Smooth muscle cell (in vitro differentiated cells): ENCODE measurements at regions not wholly inside any gene's neighbourhood (a gene's known extent, or its start where the extent isn't known, plus 50 kb on each side); places are given as distances from the start of the nearest gene placed in this dataset.
"Not testable (repeated sequence)": the region's sequence is repeated elsewhere in the genome, so short reads cannot be mapped to it uniquely, and the experiment has no call there.

Source experiments
- DNase-seq: peaks from one replicate; lab custom pipeline; 2025; ENCODE audit not compliant: unreplicated experiment; lab: John Stamatoyannopoulos, UW
- H2AFZ ChIP-seq: fragments of 200-600 bp; sonication (generic); 2 replicates; pipeline ENCODE4 v1.6.0; 2016; ENCODE audit warnings: antibody characterized with exemption, low read depth, mild to moderate bottlenecking
- H3F3A ChIP-seq: fragments of 200-600 bp; sonication (generic); 2 replicates; pipeline ENCODE4 v1.6.0; 2017; ENCODE audit warnings: antibody characterized with exemption, low read depth
- H3K27ac ChIP-seq: fragments of 200-600 bp; sonication (generic); 2 replicates; pipeline ENCODE4 v1.5.1; 2016; ENCODE audit warnings: low read depth, mild to moderate bottlenecking
- H3K27me3 ChIP-seq: fragments of 200-600 bp; sonication (generic); 2 replicates; pipeline ENCODE4 v1.6.1; 2016; ENCODE audit warnings: low read depth, mild to moderate bottlenecking
- H3K36me3 ChIP-seq: fragments of 200-600 bp; sonication (generic); 2 replicates; pipeline ENCODE4 v1.5.1; 2016; ENCODE audit warnings: low read depth
- H3K4me1 ChIP-seq: fragments of 200-600 bp; sonication (generic); 2 replicates; pipeline ENCODE4 v1.5.1; 2016; ENCODE audit warnings: low read depth
- H3K4me2 ChIP-seq: fragments of 200-600 bp; sonication (generic); 2 replicates; pipeline ENCODE4 v1.6.0; 2016; ENCODE audit warnings: mild to moderate bottlenecking
- H3K4me3 ChIP-seq: fragments of 200-600 bp; sonication (generic); 2 replicates; pipeline ENCODE4 v1.5.1; 2016; ENCODE audit warnings: mild to moderate bottlenecking
- H3K79me2 ChIP-seq: fragments of 200-600 bp; sonication (generic); 2 replicates; pipeline ENCODE4 v1.6.0; 2016; ENCODE audit warnings: low read depth, mild to moderate bottlenecking
- H3K9ac ChIP-seq: fragments of 200-600 bp; sonication (generic); 2 replicates; pipeline ENCODE4 v1.6.0; 2016; ENCODE audit warnings: low read depth
- H3K9me3 ChIP-seq: fragments of 200-600 bp; sonication (generic); replicated peaks from 2 replicates; pipeline ENCODE4 v1.5.1; 2016; ENCODE audit warnings: low read depth
- H4K20me1 ChIP-seq: fragments of 200-600 bp; sonication (generic); 2 replicates; pipeline ENCODE4 v1.6.0; 2016; ENCODE audit warnings: low read depth
- WGBS: methylation state at CpG from one replicate; pipeline ENCODE4 v1.1.7; 2016; ENCODE audit warnings: low lambda C conversion rate; 5-methylcytosine and 5-hydroxymethylcytosine counted together
- TF ChIP-seq, protein P1 (sequence below): fragments of 200-600 bp; sonication (generic); IDR thresholded peaks from 2 replicates; pipeline ENCODE4 v1.5.1; 2017; ENCODE audit warnings: borderline replicate concordance, mild to moderate bottlenecking, antibody characterized with exemption; ENCODE audit not compliant: insufficient read depth, poor library complexity, severe bottlenecking

DNA sequence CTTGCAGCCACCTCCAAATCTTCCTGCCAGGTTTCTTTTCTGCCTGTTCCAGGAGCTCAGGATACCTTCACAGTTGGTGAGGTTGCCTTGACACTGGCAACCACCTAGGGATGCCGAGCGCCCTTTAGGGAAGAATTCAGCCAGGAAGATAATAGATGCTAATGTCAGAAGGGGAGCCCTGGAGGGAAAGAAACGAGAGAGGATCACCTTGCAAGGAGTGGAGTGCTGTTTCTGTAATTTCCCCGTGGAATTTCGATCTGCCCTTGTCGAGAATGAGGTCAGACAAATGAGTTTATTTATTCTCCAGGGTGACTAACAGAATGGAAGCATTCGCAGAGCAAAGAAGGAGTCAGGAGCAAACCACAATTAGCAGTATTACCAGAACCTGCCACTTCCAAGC is 315.8 kb upstream of the KAZN start:
- H3K9ac ChIP-seq, result no peak overlapping the region
- no peaks in the 10 kb centered on the region for H3K79me2 ChIP-seq
- H2AFZ ChIP-seq, result no peak overlapping the region
- TF ChIP-seq, protein P1, sequence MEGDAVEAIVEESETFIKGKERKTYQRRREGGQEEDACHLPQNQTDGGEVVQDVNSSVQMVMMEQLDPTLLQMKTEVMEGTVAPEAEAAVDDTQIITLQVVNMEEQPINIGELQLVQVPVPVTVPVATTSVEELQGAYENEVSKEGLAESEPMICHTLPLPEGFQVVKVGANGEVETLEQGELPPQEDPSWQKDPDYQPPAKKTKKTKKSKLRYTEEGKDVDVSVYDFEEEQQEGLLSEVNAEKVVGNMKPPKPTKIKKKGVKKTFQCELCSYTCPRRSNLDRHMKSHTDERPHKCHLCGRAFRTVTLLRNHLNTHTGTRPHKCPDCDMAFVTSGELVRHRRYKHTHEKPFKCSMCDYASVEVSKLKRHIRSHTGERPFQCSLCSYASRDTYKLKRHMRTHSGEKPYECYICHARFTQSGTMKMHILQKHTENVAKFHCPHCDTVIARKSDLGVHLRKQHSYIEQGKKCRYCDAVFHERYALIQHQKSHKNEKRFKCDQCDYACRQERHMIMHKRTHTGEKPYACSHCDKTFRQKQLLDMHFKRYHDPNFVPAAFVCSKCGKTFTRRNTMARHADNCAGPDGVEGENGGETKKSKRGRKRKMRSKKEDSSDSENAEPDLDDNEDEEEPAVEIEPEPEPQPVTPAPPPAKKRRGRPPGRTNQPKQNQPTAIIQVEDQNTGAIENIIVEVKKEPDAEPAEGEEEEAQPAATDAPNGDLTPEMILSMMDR, result no peak
- no peak for DNase-seq
- H3K4me3 ChIP-seq, result no peak overlapping the region
- H3K4me2 ChIP-seq, result no peak overlapping the region
- H3K4me1 ChIP-seq, result peaks cover 7% of the 10 kb centered on the region
- no peaks in the 10 kb centered on the region for H4K20me1 ChIP-seq
- H3K36me3 ChIP-seq, result no peaks in the 10 kb centered on the region
- no peaks in the 10 kb centered on the region for H3F3A ChIP-seq
- WGBS, result 46% methylated on average over 7 of the region's 7 CpGs
- H3K27me3 ChIP-seq, result peaks cover 20% of the 10 kb centered on the region
- H3K9me3 ChIP-seq, result no peaks in the 10 kb centered on the region
- no peak overlapping the region for H3K27ac ChIP-seq

DNA sequence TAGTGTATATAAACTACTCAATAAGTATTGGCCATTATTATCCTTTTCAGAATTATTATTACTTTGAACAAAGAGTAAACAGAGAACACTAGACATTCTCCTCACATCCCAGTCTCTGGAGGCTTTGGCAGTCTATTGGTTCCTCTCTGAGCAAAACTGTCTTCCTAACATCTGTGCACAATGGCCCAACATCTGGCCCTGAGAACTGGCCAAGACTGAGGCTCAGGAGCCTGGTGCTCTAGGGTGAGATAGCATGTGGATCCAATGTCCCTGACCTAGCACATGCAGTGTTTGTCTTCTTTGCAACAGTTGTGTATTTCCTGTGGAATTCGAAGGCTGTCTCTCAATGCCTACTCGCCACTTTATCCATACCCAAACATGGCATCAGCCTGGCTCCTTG is 313.2 kb upstream of the KAZN start:
- no peak overlapping the region for H3K9ac ChIP-seq
- no peak overlapping the region for H3K4me3 ChIP-seq
- H3F3A ChIP-seq, result no peaks in the 10 kb centered on the region
- H2AFZ ChIP-seq, result no peak overlapping the region
- no peaks in the 10 kb centered on the region for H3K79me2 ChIP-seq
- 92% methylated on average over 2 of the region's 2 CpGs for WGBS
- no peak overlapping the region for H3K27ac ChIP-seq
- no peaks in the 10 kb centered on the region for H3K9me3 ChIP-seq
- no peak overlapping the region for H3K4me2 ChIP-seq
- DNase-seq, result no peak
- no peaks in the 10 kb centered on the region for H4K20me1 ChIP-seq
- peaks cover 7% of the 10 kb centered on the region for H3K4me1 ChIP-seq
- TF ChIP-seq, protein P1, result no peak
- H3K27me3 ChIP-seq, result peaks cover 14% of the 10 kb centered on the region
- H3K36me3 ChIP-seq, result no peaks in the 10 kb centered on the region

DNA sequence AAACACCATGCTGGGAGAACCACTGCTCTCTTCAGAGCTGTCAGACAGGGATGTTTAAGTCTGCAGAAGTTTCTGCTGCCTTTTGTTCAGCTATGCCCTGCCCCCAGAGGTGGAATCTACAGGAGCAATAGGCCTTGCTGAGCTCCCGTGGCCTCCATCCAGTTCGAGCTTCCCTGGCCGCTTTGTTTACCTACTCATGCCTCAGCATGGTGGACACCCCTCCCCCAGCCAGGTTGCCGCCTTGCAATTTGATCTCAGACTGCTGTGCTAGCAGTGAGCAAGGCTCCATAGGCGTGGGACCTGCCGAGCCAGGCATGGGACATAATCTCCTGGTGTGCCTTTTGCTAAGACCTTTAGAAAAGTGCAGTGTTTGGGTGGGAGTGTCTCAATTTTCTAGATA is 307.3 kb upstream of the KAZN start:
- not testable (repeated sequence) for H3F3A ChIP-seq, DNase-seq, H4K20me1 ChIP-seq, H3K4me2 ChIP-seq, H3K9me3 ChIP-seq, H3K4me1 ChIP-seq, H3K9ac ChIP-seq, H3K27ac ChIP-seq, H3K4me3 ChIP-seq, H2AFZ ChIP-seq, H3K79me2 ChIP-seq, H3K27me3 ChIP-seq, H3K36me3 ChIP-seq
- WGBS, result 72% methylated on average over 6 of the region's 6 CpGs

DNA sequence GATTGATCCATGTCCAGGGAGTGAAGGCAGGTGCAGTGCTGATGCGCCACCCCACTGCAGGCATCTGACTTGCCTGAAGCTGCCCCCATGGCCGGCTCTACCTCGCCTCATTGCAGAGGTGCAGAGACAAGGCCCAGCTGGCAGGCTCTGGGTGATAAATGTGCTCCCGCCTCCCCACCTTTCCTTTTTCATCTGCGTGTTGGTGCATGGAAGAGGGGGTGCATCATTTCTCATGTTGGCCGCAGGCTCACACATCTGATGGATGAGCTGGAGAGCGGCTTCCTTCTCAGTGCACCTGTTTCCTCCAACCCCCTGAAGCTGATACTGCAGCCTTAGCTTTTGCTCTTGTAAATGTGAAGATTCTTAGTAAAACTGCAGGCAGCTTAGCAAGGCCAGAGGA is 306.0 kb upstream of the KAZN start:
- Histone ChIP-seq H3K4me2 (no peak overlapping the region), H3K9me3 (no peaks in the 10 kb centered on the region), H4K20me1 (no peaks in the 10 kb centered on the region), H3K9ac (no peak overlapping the region), H3F3A (no peaks in the 10 kb centered on the region), H3K27ac (no peak overlapping the region), H3K4me1 (no peaks in the 10 kb centered on the region), H3K79me2 (no peaks in the 10 kb centered on the region), H3K36me3 (no peaks in the 10 kb centered on the region), H3K27me3 (no peaks in the 10 kb centered on the region), H3K4me3 (no peak overlapping the region), H2AFZ (no peak overlapping the region)
- WGBS, result 89% methylated on average over 7 of the region's 7 CpGs
- TF ChIP-seq, protein P1, result no peak
- DNase-seq, result no peak
